ENCODE measurements at regions not wholly inside any gene's neighbourhood (a gene's known extent, or its start where the extent isn't known, plus 50 kb on each side); places are given as distances from the start of the nearest gene placed in this dataset.
"Not testable (repeated sequence)": the region's sequence is repeated elsewhere in the genome, so short reads cannot be mapped to it uniquely, and the experiment has no call there.

DNA sequence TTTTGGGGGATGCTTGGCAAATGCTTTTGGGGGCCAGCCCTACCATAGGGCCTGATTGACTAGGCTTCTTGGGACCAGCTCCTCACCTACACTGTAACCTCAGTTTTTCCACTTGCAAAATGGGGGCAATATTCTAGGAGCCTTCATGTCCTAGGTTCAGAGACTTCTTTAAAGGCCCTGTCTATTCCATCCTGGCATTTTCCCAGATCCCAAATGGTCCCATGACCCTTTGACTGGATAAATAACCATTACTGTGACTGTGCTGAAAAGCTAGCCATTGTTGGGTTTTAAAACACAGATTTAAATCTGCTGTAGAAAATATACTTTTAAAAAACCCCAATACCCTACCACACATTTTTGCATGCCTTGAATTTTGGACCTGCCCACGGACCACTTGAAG, 149.8 kb downstream of the EFNB1 start:
- no peak for TF ChIP-seq CTCF (IDR thresholded peaks at IDR 0.05; ENCODE audit: insufficient read depth, low read length, poor library complexity, severe bottlenecking)
- no peak overlapping the region for H3K4me3 ChIP-seq (ENCODE audit: low read depth, low read length)
- H3K36me3 ChIP-seq (ENCODE audit: control insufficient read depth, insufficient read depth, low read length): no peaks in the 10 kb centered on the region
- H3K27me3 ChIP-seq (ENCODE audit: control insufficient read depth, insufficient read depth, low read length): no peaks in the 10 kb centered on the region
- DNase-seq (ENCODE audit: low read depth): no peak

- no peak for DNase-seq (ENCODE audit: low read depth)
These were observed 149.4 kb downstream of the EFNB1 start for GRCh38 chrX:68978255-68978654.

GRCh38 chrX:68953331-68953730, 124.5 kb downstream of the EFNB1 start:
- H3K36me3 ChIP-seq (ENCODE audit: control insufficient read depth, insufficient read depth, low read length): no peaks in the 10 kb centered on the region
- TF ChIP-seq CTCF (IDR thresholded peaks at IDR 0.05; ENCODE audit: insufficient read depth, low read length, poor library complexity, severe bottlenecking): no peak
- no peaks in the 10 kb centered on the region for H3K27me3 ChIP-seq (ENCODE audit: control insufficient read depth, insufficient read depth, low read length)
- no peak for DNase-seq (ENCODE audit: low read depth)
- H3K4me3 ChIP-seq (ENCODE audit: low read depth, low read length): no peak overlapping the region

More at GRCh38 chrX:68978255-68978654, 149.4 kb downstream of the EFNB1 start:
- Histone ChIP-seq H3K4me3 (ENCODE audit: low read depth, low read length) (no peak overlapping the region), H3K36me3 (ENCODE audit: control insufficient read depth, insufficient read depth, low read length) (no peaks in the 10 kb centered on the region), H3K27me3 (ENCODE audit: control insufficient read depth, insufficient read depth, low read length) (no peaks in the 10 kb centered on the region)
- no peak for TF ChIP-seq CTCF (IDR thresholded peaks at IDR 0.05; ENCODE audit: insufficient read depth, low read length, poor library complexity, severe bottlenecking)

- H3K4me3 ChIP-seq (ENCODE audit: low read depth, low read length); DNase-seq (ENCODE audit: low read depth); H3K36me3 ChIP-seq (ENCODE audit: control insufficient read depth, insufficient read depth, low read length); H3K27me3 ChIP-seq (ENCODE audit: control insufficient read depth, insufficient read depth, low read length): not testable (repeated sequence)
These were observed 123.3 kb downstream of the EFNB1 start for GRCh38 chrX:68951942-68952619.

GRCh38 chrX:68950937-68951336, 122.1 kb downstream of the EFNB1 start:
- H3K27me3 ChIP-seq (ENCODE audit: control insufficient read depth, insufficient read depth, low read length): no peaks in the 10 kb centered on the region
- no peak for TF ChIP-seq CTCF (IDR thresholded peaks at IDR 0.05; ENCODE audit: insufficient read depth, low read length, poor library complexity, severe bottlenecking)

GRCh38 chrX:68947882-68948605, 119.2 kb downstream of the EFNB1 start:
- no peak overlapping the region for H3K4me3 ChIP-seq (ENCODE audit: low read depth, low read length)
- DNase-seq (ENCODE audit: low read depth): no peak

More at GRCh38 chrX:68950937-68951336, 122.1 kb downstream of the EFNB1 start:
- Histone ChIP-seq H3K4me3 (ENCODE audit: low read depth, low read length) (no peak overlapping the region), H3K36me3 (ENCODE audit: control insufficient read depth, insufficient read depth, low read length) (no peaks in the 10 kb centered on the region)
- no peak for DNase-seq (ENCODE audit: low read depth)

More at GRCh38 chrX:68947882-68948605, 119.2 kb downstream of the EFNB1 start:
- Histone ChIP-seq H3K27me3 (ENCODE audit: control insufficient read depth, insufficient read depth, low read length) (no peaks in the 10 kb centered on the region), H3K36me3 (ENCODE audit: control insufficient read depth, insufficient read depth, low read length) (no peaks in the 10 kb centered on the region)
- TF ChIP-seq CTCF (IDR thresholded peaks at IDR 0.05; ENCODE audit: insufficient read depth, low read length, poor library complexity, severe bottlenecking): no peak
